C4-2B (cell line): ENCODE measurements at regions not wholly inside any gene's neighbourhood (a gene's known extent, or its start where the extent isn't known, plus 50 kb on each side); places are given as distances from the start of the nearest gene placed in this dataset.
"Not testable (repeated sequence)": the region's sequence is repeated elsewhere in the genome, so short reads cannot be mapped to it uniquely, and the experiment has no call there.

Source experiments
- CTCF ChIP-seq: fragments of 450-650 bp; conservative IDR thresholded peaks from 2 replicates; pipeline ENCODE4 v1.5.1; 2017; ENCODE audit warnings: mild to moderate bottlenecking
- ZFX ChIP-seq: fragments of 450-650 bp; IDR thresholded peaks from 2 replicates; pipeline ENCODE4 v1.6.1; 2017

- not testable (repeated sequence) for TF ChIP-seq CTCF, ZFX
Measured at GRCh38 chr16:15236674-15237323, 141.3 kb downstream of the NPIPA5 start.
